ENCODE measurements at regions not wholly inside any gene's neighbourhood (a gene's known extent, or its start where the extent isn't known, plus 50 kb on each side); places are given as distances from the start of the nearest gene placed in this dataset.
"Not testable (repeated sequence)": the region's sequence is repeated elsewhere in the genome, so short reads cannot be mapped to it uniquely, and the experiment has no call there.

DNA sequence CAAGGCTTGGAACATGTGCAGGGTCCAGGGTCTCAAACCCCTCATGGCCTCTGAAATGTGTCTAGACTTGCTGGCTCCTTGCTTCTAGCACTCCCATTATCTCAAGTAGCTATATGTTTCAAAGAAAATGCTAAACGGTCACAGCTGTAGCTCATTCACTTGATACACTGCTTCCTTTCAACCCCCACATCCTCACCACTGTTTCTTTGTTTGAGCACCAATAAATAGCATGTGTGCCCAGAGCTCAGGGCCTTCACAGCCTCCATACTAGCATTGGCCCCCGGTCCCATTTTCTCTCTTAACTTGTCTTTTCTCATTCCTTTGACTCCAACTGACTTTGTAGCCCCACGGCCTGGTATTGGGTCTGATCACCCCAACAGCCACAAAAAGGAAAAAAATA is 801.8 kb downstream of the STIM2 start:
- DNase-seq = no peak

DNA sequence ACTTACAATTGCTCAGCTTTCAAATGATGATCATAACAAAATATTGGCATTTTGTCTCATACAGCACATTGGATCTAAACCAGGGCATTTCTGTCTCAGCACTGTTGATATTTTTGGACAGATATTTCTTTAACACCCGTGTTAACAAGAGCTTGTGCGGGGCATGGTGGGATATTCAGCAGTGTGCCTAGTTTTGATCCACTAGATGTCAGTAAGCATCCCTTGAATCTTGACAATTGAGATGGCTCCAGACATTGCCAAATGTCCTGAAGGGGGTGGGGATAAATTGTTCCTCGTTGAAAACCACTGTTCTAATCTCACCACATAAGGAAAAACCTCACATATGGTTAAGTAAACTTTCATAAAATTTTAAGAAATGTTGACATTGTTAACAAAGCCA is 806.3 kb downstream of the STIM2 start:
- DNase-seq = peak; percentile 5

DNA sequence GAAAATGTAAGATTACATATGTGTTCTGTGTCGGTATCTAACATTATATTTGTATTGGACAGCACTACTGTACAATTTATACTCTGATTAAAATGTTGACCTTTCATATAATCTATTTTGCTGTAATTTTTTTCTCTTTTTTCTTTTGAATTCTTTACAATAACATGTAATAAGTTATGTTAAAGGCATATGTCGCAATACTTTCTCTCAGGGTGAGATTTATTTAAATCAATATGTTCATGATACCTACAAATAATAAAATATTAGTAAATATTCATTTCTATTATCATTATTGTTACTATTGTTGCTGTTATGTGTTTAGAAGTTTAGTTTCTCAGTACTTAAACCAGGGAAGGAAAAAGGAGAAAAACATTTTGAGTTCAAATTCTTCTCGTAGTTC is 807.4 kb downstream of the STIM2 start:
- DNase-seq = no peak

DNA sequence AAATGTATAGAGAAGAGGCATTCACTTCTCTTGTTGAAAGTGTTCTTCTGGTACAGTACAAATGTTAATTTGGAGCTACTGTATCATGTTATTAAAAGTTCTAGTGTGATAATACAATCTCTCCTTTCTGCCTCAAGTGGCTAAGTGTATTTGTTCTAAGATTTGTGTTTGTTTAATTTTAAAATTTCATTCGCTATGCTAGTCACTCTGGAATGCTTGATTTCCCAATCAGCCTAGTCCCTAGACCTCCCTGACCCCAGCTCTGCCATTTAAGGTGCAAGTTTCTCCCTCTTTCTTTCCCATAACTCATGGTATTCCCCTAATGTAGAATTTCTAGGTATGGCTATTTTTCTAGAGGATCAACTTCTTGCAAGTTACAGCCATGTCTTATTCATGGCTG is 817.4 kb downstream of the STIM2 start:
- DNase-seq = no peak

DNA sequence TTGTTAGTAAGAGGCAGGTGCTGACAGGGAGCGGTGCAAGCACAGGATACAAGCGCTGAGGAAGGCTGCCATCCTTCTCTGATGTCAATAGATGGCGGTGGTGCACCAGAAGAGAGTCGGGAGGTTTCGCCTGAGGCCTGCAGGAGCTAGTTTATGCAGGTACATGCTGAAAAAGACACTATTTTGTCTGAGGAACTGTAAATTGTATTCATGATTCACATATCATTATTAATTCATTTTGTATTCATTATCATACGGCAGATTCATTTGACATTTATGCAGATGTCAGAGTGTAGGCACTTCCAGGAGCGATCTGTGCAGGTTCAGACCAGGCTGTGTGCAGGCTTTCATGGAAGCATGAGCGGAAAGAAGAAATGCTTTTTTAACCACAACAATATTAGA is 824.0 kb downstream of the STIM2 start:
- DNase-seq = peak; percentile 41

DNA sequence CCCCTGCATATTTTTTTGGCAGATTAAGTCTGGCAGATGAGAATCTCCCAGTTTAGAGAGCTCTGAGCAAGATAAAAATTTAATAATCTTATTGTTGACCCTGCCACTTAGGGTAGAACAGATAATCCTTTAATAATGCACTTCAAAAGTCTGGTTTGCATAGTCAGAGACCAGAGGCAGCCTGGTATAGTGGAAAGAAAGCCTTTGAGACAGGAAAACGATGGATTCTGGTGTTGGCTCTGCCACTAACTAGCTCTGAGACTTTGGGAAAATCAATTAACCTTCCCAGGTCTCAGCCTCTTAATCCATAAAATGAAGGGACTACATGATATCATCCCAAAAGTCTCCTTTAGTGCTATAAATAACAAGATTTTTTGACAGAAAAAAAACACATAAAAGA is 824.5 kb downstream of the STIM2 start:
- no peak for DNase-seq

DNA sequence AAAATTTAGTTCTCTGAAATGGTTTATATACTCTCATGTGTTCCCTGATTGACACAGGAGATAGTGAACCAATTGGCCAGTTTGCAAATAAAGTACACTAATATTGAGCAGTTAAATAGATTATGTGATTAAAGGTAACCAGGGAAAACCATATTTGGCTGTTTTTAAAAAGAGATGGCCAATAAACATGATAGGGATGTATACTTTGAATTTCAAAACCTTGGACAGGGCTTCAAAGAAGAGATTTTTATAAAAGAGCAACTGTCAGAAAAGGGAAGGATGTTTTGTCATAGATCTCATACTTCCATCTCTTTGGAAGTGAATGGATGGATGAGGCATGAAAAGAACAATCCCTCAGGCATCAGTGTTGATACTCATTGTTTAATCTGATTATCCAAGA is 825.3 kb downstream of the STIM2 start:
- DNase-seq = no peak

DNA sequence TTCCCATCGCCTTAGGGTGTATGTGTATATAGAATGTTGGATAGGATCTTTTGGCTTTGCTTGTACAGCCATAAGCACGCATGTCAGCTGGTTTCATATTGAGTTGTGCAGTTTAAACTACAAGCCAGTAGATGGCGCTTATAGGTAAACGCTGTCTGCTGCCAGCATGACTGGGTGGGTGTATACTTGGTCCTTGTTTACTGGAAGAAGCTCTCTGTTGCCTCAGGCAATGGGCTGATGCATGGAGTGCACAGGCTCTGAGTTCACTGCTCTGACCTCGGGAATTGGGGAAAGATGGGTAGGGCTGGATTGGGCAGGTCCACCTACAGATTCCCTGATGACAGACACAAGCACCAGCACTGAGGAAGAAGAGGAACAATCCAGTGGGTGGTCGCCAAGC is 831.5 kb downstream of the STIM2 start:
- DNase-seq = peak; percentile 36

DNA sequence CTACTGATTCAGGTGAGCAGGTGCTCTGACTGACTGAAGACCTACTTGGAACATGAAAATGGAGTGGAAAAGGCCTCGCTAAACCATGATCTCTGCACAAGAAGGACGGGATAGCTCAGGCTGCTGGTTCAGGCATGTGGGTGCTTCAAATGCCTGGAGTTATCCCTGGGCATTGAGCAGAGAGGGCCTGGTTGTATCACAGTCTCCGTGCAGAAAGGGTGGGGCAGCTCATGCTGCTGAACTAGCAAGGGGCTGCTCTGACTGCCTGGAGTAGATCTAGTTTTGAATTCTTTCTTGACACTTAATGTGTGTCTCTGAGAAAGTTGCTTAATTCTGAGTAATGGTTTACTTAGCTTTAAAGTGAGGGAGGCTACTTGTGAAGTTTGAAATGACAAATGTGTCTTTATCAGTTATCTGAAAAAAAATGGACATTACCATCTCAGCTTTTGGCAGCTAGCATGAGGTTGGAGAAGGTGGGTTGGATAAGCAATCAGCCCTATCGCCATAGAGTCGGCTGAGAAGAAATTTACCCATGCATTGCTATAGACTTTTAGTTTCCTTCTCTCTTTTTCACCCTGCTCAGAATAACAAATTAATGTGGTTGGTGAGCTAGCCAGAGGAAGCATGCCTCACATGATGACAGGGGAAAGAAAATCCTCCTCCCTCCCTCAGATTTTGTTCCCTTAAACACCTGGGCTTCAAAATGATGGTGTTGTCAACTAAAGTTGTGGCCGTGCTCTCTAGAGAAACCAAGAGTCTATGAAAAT is 832.4 kb downstream of the STIM2 start:
- no peak for DNase-seq

DNA sequence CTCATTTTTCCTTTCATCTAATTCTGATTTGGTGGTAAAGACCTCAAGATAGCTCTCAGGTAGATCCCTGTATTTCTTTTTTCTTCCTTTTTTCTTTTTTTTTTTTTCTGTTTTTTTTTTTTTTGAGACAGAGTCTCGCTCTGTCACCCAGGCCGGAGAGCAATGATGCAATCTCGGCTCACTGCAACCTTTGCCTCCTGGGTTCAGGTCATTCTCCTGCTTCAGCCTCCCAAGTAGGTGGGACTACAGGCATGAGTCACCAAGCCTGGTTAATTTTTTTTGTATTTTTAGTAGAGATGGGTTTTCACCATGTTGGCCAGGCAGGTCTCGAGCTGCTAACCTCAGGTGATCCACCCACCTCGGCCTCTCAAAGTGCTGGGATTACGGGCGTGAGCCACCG is 835.6 kb downstream of the STIM2 start:
- DNase-seq = not testable (repeated sequence)

DNA sequence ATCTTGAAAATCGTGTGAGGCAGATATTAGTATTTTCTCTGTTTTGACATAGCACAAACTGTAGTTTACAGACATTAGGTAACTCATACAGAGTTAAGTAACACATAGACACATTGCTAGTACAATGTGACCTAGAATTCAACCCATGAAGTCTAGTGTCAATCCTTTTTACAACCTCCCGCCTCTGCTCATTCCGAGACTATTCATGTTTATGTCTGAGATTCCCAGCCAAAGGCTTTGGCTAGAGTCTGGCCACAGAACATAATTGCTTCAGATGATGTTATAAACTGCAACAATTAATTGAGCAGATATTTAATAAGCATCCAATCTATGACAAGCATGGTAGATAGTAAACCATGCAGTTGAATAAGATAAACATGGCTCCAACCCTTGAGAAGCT is 841.0 kb downstream of the STIM2 start:
- DNase-seq = no peak

DNA sequence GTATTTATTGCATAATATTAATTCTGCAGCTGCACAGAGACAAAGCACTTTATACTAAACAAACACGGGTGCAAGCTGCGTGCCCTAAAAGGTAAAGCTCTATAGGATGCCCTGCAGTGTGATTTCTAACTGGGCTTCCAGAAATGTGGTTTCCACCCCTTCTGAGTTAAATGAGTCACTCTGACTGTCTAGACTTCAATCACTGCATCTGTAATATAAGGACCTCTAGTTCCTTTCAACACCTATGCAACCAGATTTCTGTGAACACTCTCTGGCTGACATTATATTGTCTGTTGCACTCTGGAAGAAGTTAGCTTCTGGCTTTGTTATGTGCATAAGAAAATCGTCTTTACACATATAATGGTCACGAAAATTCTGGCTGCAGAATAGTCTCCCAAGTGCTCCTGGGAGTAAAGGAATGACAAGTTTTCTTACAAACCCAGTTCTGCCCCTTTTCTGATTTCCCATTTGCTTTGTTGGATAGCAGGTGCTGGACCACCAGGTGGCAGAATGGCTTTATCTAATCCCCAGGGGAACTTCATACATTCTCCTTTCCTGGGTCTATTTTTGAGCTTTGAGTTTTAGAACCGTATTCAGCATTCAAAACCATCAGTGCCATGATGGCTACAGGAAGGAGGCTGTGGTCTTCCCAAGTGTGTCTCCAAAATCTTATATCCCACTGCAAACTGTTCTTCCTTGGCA is 842.2 kb downstream of the STIM2 start:
- DNase-seq = no peak

DNA sequence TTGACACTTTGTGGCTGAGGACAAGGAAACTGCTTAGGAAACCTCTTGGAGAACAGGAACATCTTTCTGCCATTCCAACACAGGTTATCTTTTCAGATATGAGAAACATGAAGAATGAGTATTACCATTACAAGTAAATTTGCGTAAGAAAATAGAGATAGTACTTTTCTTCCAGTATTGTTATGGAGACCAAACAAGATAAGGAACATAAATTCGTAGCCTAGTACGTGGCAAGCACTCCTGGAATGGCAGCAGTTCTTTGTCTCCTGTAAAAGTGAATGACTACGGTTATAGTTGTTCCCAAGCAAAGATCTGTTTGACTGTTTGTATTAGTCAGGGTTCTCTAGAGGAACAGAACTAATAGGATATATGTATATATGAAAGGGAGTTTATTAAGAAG is 843.1 kb downstream of the STIM2 start:
- no peak for DNase-seq

DNA sequence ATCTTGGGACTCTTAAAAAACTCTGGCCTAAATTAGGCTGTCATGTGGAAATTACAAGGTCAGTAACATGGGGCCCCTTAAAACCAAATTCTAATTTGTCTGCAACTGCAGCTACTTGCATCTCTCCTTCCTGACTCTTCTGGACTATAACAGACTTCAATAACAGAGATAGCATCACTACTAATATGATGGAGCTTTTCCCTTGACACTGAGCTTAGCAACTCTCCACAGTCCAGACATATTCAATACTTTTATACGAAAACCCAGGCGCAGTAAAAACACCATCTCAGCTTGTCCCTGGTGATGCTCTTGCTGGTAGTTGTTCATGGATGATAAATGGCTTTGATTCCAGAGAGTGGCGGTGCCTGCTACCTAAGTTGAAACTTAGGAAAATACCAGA is 850.4 kb downstream of the STIM2 start:
- DNase-seq = no peak

DNA sequence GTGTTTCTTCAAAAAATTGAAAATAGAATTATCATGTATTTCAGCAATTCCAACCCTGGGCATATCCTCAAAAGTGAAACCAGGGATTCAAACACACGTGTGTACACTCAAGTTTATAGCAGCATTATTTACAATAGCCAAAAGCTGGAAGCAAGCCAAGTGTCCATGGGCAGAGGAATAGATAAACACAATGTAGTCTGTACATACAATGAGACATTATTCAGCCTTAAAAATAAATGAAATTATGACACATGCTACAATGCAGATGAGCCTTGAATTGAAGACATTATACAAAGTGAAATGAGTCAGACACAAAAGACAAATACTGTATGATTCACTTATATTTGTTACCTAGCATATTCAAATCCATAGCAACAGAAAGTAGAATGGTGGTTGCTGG is 853.4 kb downstream of the STIM2 start:
- peak; percentile 4 for DNase-seq

DNA sequence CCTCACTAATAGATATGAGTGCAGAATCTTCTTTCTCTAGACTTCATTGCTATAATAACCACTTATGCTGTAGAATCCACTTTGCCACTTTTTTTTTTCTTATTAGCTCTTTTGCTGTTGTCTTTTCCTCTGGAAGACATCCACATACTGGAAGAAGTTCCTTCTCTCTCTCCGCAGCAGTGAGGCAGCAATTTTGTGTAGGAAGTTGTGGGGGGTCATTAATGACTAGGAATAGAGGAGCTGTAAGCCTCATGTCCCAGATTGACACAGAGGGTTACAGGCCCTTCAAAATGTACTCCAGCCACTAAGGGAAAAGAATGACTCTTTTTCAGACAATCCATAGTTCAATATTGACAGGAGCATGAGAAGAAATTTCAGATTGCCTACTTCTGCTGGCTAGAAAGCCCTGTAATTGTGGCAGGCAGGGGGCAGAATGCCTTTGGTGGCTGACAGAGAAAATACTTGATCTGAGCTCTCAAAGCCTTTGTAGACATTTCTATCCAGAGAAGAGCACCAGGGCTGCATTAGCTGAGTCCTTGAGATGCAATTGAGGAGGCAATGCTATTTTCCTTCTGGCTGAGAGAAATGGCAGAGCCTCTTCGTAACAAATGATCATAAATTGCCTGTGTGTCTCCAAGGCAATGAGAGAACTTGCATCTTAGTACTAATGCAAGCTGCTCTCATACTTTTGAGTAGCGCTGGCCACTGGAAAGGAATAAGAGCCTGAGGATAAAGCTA is 856.2 kb downstream of the STIM2 start:
- no peak for DNase-seq

DNA sequence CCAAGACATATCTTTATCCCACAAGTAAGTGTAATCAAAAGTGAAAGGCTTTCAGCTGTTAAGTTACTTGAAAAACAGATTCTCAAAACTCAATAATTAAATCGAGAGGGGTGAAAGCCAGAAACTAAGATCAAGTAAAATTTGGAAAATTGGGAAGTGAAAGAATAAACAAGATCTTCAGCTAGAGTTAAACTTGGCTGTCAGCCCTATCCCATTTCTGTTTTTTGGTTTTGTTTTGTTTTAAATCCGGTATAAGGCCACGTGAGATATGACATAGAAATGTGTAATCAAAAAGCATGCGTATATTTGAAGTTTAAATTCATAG is 856.8 kb downstream of the STIM2 start:
- no peak for DNase-seq

DNA sequence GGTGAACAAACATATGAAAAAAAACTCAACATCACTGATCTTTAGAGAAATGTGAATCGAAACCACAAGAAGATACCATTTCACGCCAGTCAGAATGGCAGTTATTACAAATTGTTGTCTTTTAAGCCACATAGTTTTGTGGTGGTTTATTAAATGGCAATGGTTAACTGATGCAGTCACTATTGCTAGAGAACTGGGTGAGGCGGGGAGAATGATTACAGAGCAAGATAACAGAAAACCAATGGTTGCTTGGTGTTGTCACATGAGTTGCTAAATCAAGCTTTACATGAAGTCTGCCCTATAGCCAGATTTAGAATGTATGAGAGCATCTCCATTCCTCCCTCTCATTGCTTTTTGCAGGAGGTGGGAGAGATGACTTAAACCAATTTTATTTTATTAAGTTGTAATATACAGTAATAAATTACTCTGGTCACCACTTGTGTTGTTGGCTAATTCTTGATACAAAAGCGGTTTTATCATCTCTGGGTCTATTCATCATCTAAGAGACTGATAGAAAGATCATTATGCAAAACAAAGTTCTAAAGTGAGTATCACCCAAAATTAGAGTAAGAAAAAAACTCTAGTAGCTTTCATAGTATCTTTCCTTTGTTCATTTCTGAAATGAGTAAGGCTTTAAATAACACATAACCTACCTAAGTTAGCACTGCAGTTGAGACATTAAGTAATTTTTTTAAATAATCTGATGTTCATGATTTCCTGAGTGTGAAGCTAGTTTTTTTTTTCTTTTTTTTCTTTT is 859.5 kb downstream of the STIM2 start:
- DNase-seq = no peak

DNA sequence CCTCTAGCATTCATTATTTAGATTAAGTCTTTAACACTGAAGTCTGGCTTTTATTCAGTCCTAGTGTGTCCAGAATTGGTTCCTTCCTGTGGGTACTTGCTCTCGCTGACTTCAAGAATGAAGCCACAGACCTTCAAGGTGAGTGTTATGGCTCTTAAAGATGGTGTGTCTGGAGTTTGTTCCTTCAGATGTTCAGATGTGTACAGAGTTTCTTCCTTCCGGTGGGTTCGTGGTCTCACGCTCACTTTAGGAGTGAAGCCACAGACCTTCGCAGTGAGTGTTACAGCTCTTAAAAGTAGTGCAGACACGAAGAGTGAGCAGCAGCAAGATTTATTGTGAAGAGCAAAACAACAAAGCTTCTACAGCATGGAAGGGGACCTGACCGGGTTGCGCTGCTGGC is 860.6 kb downstream of the STIM2 start:
- DNase-seq = no peak

DNA sequence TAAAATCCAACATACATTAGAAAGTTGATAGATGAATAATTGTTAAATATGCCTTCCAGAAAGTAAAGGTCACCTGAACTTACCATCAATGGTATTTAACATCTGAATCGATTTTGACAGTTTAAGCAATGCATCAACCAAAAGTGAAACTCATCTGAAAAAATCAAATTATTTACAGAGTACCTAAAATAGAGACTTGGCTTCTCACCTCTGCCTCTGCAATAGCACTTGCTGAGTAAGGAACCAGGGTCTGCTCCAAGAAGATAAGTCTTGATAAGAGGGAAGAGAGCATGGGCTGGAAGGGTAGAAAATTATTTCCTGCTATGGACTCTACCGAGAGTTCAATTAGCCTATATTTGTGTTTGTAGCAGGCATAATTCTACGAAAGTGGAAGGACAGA is 868.3 kb downstream of the STIM2 start:
- DNase-seq = no peak

DNA sequence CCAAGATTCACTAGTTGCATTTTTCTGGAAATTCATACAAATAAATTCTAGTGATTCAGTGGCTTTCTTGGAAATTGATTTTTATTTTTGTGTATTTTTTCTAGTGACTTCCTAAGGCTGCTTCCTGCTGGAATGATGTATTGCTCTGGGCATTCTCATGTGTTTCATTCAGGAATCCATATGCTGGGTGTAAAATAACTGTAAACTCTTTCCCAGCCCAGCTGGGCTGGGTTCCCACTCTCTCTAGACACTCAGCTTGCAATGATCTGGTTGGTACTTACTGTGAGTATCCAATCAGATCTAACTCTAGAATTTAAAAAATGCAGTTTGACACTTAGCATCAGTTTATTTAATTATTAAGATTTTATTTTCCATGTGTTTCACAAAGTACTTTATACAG is 882.2 kb downstream of the STIM2 start:
- no peak for DNase-seq

DNA sequence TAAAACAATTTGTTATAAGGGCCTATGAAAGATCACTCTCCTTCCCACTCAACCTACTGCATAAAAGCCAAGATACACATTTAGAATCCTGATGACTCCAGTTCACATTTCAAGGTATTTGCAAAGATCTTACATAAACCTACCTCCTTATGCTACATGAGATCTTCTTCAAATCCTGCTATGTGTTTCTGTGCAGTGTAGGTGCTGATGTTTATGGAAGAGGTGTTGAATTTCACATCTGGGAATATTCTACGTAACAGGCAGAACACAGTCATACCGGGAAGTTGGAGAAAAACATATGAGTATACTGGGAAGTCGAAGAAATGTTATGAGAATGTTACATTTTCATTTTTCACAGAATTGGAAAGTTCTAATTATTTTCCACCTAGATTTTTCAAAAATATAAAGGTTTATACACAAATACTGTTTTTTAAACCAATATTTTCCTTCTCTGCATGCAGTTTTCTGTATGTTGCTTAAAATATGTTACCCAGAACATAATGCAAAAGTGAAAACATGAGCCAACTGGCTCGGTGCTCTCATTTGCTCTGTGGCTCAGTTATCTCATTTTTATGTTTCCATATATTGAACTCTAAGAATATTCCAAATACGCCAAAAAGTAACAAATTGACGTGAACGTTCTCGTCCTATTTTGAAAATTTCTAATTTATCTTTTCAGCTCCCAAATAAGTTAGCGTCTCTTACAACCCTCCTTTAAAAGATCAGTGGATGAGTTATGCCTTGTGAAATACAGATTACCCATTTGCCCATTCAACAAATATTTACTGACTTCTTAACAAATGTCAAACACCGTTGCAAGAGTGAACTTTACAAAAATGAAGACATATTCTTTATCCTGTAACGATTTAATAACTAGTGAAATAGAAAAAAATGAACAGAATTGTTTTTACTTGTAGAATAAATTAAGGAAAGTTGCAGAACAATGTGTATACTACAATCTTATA is 899.3 kb downstream of the STIM2 start:
- DNase-seq = no peak
